GM21367 (cell line): ENCODE measurements at regions not wholly inside any gene's neighbourhood (a gene's known extent, or its start where the extent isn't known, plus 50 kb on each side); places are given as distances from the start of the nearest gene placed in this dataset.
"Not testable (repeated sequence)": the region's sequence is repeated elsewhere in the genome, so short reads cannot be mapped to it uniquely, and the experiment has no call there.

Source experiments
- ATAC-seq: cut with Tn5 transposase; IDR thresholded peaks from one replicate; pipeline ENCODE4 v1.9.1; 2021; ENCODE audit not compliant: unreplicated experiment

DNA sequence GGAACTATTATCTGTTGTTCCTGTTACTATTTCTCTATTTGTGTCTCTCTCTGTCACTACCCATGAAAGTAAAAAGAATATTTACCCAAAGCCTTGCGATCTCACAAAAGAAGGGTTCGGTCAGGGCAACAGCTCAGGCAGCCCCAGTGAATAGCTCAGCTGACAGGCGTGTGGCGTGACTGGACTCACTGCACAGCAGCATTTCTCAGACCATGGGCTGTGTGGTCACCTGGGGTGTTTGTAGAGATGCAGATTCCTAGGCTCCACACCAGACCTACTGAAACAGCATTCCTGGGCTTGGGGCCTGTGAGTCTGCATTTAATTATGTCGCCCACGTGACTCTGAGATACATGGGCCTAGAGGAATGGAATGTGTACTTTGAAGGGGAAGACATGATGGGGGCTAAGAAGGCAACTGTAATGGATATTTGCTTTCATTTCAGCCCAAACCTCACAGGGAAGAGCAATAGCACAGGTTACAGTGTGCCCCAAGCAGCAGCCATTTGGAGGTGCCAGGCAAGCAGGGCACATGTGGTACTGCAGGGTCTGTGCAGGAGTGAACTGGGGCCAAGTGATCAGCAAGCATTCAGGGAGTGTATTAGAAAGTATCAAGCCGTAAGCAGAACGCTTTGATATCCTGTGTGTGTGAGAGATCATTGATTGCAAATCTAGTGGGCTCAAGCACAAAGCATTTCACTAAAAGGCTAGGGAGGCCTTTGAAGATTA lies 90.4 kb upstream of the RBMS1 start:
- no peak for ATAC-seq

DNA sequence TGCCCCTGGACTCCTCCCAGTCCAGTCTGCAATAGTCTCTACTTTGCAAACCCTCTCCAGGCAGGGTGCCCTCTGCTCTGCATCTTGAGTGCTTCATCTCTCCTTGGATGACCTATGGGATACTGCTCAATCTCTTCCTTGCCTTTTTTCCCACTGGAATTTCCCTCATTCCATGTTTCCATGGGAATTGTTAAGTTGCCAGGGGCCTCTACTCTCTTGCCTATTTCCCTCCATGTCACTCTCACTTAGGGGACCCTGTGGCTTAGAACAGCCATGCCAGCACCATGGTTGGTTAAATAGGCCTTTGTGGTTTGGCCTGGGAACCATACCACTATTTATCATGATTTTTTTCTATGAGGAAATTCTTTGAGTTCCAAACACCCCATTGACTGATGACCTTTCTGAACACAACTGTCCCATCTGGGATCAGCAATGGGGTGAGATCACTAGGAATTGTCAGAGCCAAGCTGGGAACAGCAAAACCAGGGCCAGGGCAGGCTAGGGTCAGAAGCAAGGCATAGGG lies 91.4 kb upstream of the RBMS1 start:
- no peak for ATAC-seq

DNA sequence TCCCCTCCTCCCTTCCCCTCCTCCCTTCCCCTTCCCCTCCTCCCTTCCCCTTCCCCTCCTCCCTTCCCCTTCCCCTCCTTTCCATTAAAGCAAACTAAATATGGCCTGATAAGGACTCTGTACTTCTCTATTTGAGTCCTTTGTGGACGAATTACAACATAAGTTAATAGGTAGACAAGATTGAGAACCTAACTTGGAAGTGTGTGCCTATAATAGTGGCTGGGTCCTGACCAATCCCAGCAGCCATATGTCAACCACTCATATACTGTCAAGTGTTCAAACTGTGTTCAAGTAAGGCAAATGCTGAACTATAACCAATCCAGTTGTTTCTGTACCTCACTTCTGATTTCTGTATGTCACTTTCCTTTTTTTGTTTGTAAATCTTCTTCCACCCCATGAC lies 97.1 kb upstream of the RBMS1 start:
- ATAC-seq, result no peak

DNA sequence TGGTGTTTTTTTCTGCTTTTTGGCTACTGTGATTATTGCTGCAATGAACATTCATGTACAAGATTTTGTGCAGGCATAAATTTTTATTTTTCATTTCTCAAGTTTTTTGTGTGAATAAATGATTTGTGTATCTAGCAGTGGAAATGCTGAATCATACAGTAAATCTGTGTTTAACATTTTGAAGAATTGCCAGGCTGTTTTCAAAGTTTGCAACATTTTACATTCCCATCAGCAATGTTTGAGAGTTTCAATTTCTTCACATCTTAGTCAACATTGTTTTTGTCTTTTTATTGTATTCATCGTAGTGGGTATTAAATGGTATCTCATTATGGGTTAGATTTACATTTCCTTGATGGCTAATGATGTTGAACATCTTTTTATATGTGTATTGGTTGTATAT lies 98.8 kb upstream of the RBMS1 start:
- no peak for ATAC-seq

DNA sequence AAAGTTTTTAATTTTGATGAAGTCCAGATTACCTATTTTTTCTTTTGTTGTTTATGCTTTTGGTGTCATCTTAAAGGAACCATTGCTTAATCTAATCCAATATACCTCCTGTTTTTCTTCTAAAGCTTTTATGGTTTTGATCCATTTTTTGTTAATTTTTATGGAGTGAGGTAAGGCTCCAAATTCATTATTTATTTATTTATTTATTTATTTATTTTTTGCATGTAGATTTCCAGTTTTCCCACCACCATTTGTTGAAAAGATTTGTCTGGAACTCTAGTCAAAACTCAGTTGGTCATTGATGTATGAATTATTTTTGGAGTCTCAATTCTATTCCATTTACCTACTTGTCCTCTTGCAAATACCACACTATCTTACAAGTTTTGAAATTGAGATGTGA lies 99.4 kb upstream of the RBMS1 start:
- ATAC-seq, result no peak

DNA sequence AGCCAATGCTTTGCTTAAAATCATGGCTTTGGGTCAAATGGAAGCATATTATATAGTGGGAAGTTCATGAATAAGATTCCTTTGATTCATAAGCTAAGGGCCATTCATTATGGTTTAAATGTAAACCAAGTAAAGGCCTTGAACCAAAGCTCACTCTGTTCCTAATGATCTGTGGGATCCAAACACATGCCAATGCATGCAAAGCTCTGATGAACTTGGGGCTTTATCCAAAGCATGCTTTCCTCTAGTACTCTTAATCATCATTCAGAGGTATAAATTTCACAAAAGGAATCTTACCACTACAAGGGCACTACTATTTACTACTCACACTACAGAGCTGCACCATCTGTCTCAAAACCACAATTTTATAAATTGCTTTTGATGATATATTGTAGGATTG lies 102.8 kb upstream of the RBMS1 start:
- no peak for ATAC-seq

DNA sequence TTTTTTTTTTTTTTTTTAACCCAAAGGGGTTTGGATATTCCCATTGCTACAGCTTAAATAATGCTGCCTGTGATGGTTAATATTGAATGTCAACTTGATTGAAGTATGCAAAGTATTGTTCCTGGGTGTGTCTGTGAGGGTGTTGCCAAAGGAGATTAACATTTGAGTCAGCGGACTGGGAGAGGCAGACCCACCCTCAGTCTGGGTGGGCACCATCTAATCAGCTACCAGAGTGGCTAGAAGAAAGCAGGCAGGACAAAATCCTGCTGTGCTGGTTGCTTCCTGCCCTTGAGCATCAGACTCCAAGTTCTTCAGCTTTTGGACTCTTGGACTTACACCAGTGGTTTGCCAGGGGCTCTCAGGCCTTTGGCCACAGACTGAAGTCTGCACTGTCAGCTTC lies 106.8 kb upstream of the RBMS1 start:
- not testable (repeated sequence) for ATAC-seq

DNA sequence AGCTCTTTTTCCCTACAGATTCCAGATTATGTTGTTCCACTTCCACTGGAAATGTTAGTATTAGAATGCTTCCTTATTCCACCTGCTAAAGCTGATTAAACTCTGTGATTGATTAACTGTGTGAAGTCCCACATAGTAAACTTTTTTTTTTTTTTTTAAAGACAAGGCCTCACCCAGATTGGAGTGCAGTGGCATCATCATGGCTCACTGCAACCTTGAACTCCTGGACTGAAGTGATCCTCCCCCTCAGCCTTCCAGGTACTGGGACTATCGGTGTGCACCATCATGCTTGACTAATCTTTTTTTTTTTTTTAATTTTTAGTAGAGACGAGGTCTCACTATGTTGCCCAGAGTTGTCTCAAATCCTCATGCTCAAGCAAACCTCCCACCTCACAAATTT lies 108.5 kb upstream of the RBMS1 start:
- no peak for ATAC-seq

DNA sequence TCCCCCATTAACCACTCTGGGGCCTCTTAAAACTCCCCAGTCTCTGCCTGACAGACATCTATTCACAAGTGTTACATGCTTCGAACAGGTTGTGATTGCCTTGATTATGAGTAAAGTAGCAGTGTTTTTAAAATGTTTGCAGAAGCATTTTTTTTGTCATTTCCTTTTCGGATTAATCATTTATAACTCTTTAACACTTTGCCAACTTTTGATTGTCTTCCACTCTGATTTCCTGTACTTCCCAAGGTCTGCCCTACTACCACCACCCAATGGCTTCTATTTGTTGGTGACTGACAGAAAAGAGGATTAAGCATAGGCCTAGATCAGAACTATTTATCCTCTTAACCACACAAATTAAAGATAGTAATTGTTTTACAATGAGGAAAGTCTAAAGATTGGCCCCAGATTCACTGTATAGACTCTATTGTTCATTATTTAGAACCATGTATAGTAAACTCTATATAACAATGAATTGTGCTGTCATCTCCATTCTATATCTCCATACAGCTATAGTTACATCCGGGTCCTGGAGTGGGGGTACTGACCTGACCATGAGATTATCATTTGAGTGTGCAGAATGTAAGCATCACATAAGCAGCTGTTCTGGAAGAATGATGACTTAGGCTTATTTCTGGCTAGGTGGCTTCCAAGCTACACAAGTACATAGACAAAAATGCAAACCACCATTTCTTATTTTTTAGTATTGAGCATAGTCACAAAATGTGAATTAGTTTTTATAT lies 110.3 kb upstream of the RBMS1 start:
- no peak for ATAC-seq

DNA sequence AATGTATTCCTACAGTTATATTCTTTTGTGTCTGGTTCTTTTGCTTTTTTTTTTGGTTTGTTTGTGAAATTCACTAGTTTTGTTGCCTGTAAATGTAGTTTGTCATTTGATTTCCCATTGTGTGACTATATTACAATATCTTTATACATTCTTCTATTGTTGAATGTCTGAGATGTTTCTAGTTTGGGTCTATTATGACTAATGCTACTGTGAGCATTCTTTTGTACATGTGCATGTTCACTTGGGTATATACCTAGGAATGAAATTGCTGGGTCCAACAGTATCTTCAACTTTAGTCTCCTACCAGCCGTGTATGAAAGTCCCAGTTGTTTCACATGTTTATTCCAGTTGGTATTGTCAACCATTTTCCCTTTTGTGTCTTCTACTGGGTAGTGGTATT lies 112.7 kb upstream of the RBMS1 start:
- ATAC-seq, result no peak

DNA sequence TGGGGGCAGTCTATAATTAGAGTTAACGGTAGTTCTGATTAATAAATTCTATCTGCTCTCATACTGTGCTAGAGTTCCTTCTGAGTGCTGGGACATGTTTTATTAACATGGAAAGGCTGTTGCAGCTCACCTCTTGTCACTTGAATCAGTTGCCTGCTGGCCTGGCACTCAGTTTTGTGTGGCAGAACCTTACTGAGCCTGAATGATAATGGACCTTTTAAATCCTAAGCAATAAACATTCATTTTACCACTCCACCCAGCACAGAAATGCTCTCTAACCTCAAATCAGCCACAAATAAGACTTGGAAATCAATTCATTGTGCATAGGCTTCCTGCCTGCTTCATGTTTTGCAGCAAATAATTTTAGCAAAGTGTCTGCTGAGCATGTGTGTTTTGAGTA lies 115.0 kb upstream of the RBMS1 start:
- ATAC-seq, result no peak

DNA sequence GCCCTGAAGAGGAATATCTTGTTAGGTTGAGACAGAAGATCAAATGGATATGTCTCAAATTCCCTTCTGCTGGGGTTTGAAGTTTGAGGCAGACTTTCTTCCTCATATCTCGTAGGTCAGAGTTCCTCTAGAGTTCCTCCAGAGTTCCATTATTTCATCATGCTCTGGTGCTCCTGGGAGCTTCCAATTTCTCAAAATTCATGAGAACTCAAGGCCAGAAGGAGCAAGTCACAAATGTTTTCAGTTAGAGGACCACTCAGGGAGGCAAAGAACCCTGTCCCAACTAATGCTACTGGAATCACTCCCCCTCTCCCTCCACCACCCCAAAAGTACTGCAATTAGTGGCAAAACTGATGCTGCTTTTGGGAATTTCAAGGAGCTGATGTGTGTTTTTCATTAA lies 115.7 kb upstream of the RBMS1 start:
- ATAC-seq, result no peak

DNA sequence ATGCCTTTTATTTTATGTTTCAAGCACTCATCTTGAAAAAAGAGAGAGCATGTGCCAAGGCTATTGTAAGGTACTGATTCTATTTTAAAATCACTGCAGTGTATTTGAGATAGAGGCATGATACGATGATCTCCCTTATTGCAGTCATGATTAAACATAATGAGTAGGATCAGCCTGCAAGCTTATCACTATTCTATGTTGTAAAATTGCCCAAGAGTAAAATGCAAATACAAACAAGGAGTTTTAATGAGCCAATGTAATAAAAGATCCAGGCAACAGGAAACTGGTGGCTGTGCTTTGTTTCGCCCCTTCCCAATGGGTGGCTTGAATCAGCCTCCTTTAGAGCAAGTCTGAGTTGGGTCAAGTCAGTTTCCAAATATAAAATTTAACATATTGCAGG lies 116.4 kb upstream of the RBMS1 start:
- no peak for ATAC-seq

DNA sequence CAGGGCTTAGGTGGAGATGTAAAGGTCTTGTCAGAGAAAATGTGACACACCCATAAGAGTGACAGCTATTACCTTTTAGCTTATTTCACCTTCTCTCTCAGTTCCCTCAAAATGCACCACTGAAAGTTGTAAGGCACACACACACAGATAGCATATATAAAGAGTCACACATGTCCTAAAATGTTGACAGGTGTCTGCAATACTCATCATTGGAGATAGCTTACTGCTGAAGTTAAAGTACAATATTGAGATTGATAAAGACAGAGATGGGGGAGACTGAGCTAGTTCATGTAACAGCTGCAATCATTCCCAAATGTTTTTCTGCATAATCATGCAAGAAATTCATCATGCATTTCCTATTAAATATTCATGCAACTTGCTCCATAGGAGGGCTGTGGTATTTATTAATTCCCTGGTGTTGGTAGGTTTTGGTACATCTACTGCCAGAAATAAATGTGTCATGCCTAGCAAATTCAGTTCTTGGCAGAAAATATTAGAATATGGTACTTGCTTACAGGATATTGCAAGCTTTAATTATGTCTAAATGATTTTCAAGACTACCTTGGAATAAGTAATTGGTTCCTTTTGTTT lies 118.8 kb upstream of the RBMS1 start:
- no peak for ATAC-seq

DNA sequence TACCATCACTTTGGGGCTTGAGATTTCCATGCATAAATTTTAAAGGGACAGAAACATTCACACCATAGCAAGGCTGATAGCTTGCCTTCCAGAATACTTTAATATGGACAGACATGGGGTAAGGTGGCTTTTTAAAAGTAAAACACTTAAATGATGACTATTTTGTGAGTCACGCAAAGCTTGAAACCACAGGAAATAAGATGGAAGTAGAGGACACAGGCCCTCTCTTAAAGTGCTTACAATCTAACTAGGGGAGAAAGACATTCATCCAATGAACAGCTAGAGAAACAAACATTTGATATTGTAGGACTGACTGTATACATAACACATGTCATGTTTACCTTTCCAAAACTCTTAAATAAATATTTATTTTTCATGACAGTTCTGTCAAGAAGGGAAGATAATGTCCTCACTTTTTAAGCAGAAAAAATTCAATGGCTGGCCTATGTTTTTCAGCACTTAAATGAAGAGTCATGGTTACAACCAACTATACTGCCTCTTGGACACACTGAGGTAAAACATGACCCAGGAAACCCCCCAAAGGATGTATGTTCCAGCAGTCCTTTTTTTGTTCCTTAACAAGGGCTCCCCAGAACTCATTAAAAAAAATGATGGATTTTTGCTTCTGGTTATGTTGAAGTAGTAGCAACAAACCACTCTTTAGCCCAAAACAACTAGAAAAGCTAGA lies 120.0 kb upstream of the RBMS1 start:
- no peak for ATAC-seq

DNA sequence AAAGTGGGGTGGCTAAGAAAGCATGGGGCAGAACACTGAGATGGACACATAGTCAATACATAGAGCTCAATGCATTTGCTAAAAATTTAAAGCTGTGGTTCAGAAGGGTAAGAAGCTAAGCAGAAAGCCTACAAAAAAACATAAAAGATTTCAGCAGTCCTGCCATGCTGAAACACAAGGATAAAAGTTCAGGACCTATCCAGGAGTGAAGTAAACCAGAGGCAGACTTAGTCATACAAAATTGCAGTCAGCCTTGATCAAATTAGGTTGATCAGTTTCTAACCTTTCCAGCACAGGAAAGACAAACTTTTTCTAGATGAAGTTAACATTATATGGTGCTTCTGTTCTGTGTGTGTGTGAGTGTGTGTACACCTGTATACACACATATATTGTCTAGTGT lies 120.8 kb upstream of the RBMS1 start:
- ATAC-seq, result no peak

DNA sequence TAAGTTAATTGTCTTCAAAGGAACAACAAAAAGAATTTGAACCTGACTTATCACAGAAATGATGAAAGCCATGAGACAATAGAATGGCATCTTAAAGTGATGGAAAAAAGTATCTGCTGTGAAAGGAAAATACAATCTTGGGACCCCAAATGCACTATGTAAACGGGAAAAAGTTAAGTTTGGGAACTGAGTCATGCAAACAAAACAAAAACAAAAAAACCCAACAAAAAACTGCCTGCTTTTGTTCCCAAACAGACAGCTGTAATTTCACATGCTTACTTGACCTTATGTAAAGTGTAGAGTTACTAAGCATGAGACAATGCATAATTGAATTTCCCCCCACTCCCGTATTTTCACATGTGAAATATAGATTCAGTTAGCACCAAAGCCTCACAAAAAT lies 122.1 kb upstream of the RBMS1 start:
- ATAC-seq, result no peak

DNA sequence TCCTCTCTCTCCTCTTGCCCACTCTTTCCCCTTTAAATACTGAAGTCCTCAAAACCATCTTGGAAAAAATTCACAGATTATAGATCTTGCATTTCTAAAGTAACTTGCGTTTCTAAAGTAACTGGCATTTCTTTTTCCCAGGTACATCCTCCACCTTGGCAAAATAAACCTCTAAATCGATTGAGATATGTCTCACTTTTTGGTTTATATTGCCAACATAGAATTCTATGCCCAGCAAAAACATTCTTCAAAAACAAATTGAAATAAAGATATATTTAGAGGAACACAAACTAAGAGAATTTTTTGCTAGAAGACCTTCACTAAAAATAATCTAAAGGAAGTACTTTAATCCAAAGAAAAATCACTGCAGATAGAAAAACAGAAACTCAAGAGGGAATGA lies 122.5 kb upstream of the RBMS1 start:
- no peak for ATAC-seq

DNA sequence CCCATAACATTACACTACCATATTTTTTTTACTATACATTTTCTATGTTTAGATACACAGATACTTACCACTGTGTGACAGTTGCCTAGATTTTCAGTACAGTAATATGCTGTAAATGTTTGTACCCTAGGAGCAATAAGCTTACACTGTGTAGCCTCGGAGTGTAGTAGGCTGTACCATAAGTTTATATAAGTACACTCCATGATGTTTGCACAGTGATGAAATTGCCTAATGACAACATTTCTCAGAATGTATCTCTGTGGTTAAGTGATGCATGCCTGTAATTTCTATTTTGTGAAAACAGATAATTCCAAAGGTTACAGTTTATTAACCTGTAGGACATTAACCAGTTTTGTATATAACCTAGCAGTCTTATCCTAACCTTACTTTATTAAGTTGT lies 128.1 kb upstream of the RBMS1 start:
- no peak for ATAC-seq

DNA sequence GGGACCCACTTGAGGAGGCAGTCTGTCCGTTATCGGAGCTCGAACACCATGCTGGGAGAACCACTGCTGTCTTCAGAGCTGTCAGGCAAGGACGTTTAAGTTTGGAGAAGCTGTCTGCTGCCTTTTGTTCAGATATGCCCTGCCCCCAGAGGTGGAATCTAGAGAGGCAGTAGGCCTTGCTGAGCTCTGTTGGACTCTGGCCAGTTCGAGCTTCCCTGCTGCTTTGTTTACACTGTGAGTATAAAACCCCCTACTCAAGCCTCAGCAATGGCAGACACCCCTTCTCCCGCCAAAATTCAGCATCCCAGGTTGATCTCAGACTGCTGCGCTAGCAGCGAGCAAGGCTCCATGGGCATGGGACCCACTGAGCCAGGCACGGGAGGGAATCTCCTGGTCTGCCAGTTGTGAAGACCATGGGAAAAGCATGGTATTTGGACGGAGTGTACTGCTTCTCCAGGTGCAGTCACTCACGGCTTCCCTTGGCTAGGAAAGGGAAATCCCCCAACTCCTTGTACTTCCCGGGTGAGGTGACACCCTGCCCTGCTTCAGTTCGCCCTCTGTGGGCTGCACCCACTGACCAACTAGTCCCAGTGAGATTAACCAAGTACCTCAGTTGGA lies 134.5 kb upstream of the RBMS1 start:
- ATAC-seq, result not testable (repeated sequence)

DNA sequence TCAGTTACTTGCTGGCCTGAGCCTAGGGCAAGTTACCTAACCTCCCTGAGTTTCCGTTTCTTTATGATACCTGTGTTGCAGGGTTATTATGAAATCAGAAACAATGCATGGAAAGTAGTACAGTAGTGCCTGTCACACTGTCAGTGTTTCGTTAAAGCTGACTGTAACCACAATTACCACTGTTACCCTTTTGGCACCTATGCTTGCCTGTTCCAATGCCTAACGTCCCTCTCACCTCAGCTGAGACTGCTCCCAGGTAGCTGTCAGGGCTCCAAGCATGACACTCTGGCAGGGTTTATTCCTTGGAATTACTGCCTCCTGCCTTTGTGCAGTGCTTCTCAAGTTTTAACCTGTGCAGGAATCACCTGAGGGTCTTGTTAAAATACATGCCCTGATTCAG lies 135.2 kb upstream of the RBMS1 start:
- no peak for ATAC-seq
